G401 (cell line): ENCODE measurements at regions not wholly inside any gene's neighbourhood (a gene's known extent, or its start where the extent isn't known, plus 50 kb on each side); places are given as distances from the start of the nearest gene placed in this dataset.
"Not testable (repeated sequence)": the region's sequence is repeated elsewhere in the genome, so short reads cannot be mapped to it uniquely, and the experiment has no call there.

Experiments used
- DNase-seq: peaks from one replicate; pipeline ENCODE4 v3.0.0-alpha.2; 2015; ENCODE audit warnings: low spot score
- in situ Hi-C: cut with HindIII; loops from 2 replicates; pipeline ENCODE4 v1.10.0; 2016; ENCODE audit warnings: low sequenced_read_pairs, mixed read lengths

DNA sequence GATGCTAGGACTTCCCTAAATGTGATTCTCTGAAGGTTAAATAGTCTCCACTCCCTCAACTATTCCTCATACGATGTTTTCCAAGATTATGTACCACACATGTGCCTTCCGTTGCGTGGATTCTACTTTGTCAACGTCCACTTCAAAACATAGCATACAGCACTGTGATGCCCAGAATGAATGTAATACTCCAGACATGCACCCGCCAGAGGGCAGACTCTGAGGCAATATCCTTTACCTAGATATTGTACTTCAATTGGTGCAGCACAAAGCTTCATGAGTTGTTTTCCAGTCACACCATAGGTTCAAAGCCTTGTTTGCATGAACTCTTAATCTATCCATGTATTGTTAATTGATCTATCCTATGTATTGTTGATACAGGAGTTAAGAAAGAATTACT lies 201.0 kb upstream of the NABP1 start:
- in situ Hi-C loops = no loop called here

DNA sequence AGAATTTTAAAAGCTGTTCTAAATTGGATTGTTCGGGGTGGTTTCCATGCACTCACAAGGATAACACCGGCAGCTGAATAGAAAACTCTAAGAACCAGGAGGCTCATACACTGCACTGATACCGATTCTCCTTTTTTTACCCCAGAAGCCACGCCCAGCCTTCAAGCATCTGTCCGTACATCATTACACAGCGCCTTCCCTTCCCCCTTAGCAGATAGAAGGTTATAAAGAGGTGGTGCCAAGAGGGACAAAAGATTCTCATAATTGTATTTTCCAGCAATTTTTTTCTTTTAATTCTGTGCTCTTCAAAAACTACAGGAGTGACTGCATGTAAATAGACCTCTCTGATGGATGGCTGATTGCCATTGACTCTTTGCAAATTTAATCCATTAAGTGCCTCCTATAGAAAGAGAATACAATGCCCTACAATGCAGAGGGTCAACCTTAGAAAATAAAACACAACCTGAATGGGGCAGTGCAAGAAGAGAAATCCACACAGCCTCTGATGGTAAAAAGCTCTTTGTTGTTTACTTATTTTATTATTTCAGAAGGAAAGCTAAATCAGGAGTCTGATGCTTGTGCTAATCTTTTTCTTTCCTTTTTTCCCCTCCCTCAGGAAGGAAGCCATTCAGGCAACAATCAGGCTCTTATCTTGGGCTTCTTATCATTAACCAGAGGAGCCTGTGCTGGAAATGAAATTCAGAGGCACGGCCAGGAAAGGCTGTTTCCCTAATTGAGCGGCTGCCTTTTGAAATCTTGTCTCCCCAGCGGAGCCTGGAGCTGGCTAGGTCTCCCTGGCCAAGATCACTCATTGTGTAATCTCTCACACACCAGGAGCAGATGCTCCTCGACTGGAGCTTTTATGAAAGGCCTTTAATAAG lies 198.9 kb upstream of the NABP1 start:
- in situ Hi-C loops = no loop called here
- DNase-seq = no peak

More for the DNA sequence above, 201.0 kb upstream of the NABP1 start:
- no peak for DNase-seq

DNA sequence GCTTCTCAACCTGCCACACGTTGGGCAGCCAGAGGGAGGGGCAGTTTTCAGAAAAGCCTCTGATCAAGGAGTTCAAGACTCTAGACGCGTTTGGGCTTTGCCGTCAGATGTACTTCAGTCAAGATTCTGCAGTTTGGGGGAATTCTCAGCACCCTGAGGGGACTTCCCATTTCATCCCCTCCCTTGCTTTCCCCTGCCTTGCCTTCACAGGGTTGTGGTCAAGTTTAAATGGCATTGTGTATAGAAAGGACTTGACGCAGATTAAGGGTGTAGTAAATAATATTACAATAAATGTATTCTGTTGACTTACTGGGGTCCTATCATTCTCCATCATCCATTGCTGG lies 198.3 kb upstream of the NABP1 start:
- no peak for DNase-seq
- in situ Hi-C loops = no loop called here

DNA sequence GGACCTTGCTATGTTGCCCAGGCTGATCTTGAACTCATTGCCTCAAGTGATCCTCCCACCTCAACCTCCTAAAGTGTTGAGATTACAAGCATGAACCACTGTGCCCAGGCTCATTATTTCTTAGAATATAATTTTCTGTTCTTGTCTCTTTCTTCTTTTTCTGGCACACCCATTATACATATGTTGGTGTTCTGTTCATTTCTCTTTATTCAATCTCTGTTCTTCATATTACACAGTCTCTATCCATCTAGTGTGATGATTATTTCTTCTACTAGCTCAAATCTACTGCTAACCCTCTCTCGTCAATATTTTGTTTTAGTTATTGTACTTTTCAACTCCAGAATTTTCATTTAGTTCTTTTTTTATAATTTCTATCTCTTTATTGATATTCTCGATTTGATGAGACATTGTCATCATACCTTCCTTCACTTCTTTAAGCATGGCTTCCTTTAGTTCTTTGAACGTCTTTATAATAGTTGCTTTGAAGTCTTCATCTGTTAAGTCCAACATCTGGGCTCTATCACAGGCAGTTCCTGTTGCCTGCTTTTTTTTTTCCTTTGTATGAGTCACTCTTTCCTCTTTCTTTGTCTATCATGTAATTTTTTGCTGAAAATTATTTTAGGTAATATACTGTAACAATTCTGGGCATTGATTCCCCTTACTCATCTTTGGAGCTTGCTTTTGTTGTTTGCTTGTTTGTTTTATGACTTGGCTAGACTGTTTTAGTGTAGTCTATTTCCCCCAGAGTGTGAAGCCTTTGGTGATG lies 196.4 kb upstream of the NABP1 start:
- in situ Hi-C loops = no loop called here
- no peak for DNase-seq

DNA sequence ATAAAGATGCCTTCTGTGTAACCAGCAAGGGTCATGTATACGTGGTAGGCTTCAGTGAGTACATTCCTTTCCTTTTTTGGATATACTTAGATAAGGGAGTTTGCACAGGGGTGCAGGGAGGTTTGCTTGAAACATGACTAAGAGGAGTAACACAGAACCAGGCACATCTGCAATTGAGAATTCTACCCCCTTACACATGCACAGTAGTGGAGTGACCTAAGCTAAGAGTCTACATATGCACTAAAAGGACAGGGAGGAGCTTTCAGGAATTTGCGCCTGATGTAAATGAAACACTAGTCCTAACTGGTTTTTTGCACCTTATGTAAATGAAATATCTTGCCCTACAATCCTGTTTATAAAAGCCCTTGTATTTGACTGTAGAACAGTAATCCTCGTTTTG lies 194.8 kb upstream of the NABP1 start:
- no peak for DNase-seq
- in situ Hi-C loops = no loop called here

DNA sequence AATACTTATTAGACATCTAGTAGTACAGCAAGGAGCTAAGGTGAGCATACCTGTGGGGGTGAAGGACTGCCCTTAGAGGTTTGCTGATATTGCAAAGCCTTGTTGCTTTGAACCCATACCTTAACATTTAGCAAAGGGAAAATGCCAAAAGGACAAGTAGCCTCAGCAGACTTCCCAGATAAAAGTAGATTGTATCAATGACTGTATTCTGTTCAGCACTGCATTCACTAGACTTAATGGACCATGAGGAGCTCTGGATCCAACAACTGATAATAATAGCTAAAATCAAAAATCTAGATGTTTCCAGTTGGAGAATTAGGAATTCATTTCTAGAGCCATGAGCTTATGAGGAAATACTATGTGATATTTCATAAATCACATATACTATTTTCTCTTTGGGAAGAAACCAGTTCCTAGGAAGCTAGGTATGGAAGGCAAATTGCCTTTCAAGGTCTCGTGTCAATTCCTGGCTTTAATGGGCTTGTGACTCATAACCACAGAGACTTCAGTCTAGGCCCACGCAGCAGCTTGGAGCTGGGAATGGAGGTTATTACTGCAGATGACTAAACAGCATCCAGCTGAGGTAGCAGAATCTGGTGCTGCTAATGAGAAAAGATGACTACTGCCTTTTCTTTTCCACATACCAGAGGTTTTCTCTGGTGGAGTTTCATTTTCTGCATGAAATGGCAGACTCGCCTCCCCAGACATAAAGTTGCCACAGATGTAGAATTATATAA lies 191.2 kb upstream of the NABP1 start:
- in situ Hi-C loops = no loop called here
- no peak for DNase-seq

DNA sequence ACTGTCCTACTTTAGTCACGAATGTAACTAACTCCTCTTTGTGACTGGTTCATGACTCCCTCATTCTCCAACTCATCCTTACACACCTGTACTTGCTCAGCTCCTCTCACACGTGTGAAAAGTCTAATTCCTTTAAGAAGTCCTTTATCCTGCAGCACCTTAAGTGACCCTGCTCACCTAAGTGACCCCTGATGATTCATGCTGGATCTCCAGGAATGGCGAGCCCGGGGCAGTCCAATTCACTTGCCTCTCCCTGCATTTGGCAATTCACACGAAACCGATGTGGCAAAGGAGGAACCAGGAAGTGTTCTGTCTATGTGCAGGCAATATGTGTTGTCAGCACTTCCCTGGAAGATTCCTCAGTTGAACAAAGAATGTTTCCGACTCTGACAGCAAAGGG lies 189.8 kb upstream of the NABP1 start:
- DNase-seq = no peak
- in situ Hi-C loops = no loop called here

DNA sequence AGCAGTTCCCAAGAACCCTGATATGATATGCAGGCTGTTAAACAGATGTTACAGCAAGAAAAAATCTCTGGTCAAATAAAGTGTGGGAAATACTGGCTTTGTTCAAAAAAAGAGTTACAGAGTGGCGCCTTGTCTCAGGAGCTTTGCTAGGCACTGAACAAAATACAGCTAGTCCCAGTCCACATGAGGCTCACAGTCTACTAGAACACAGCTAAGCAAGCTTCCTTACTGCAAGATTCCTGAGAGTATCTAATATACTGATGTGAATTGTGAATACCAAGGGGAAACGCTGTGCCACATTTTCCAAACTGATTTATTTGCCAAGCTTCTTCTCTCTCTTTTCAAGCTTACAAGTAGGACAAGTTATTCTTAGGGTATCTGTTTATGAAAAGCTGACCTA lies 188.8 kb upstream of the NABP1 start:
- in situ Hi-C loops = no loop called here
- DNase-seq = no peak

DNA sequence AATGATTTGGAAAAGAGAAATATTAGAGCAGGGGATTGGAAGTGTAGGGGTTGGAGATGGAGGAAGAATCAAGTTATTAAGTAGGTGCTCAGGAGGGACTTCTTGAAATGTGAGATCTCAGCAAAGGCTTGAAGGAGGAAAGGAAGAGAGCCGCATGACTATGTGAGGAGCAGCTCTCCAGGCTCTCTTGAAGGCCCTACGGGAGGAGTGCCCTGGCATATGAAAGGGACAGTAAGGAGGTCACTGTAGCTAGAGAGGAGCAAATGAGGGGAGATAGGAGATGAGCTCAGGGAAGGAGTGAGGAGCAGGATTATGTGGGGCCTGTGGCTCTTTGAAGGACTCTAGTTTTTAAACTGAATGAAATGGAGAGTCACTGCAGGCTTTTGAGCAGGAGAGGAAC lies 181.1 kb upstream of the NABP1 start:
- no peak for DNase-seq
- in situ Hi-C loops = no loop called here

DNA sequence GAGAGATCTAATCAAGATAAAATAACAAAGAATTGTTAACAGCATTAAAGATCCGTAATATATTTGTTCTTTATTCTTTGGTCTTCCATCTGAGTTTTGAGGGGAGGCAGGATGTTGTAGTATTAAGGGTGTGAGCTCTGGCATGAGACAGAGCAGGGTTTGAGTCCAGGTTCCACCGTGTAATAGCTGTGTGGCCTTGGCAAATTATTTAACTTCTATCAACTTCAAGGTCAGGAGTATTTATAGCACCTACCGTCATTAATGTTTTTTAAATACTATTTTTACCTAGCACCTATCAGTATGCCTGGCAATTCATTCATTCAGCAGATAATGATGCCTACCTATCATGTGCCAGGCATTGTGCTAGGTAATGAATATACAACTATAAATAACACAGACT lies 180.1 kb upstream of the NABP1 start:
- DNase-seq = no peak
- in situ Hi-C loops = no loop called here

DNA sequence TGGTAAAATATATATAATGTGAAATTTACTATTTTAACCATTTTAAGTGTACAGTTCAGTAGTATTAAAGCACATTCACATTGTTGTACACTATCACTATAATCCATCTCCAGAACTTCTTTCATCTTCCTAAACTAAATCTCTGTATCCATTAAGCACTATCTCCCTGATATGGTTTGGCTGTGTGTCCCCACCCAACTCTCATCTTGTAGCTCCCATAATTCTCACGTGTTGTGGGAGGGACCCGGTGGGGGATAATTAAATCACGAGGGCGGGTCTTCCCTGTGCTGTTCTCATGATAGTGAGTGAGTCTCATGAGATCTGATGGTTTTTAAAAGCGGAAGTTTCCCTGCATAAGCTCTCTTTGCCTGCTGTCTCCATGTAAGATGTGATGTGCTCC lies 178.9 kb upstream of the NABP1 start:
- in situ Hi-C loops = no loop called here
- no peak for DNase-seq

DNA sequence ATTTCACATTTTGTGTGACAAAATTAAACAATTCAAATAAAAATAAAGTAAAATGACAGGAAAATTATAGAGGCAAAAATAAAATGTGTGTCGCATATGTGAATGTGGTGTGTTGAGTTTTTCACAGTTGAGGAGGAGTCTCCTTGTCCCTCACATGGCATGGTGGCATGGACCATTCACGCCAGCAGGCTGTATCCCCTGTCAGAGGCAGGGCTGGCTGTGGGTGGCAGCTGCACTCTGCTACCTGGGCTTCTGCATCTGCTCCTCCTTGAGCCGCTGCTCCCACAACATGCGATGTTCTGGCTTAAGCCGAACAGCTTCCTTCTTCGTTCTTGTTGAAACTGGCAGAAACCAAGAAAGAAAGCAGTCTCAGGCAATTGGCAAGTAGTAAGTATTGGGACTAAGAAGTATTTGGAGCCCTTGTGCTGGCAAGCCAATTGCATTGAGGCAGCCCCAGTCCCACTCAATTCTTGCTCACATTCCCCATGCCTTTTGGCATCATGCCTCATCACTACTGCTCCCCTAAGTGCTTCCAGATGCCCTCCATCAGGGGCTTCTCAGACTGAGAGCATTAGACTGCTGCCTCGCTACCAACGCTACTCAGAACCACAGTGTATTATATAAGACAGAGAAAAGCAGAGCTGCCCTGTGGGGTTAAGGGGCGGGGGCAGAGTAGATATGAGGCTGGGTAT lies 177.9 kb upstream of the NABP1 start:
- in situ Hi-C loops = no loop called here
- DNase-seq = no peak

DNA sequence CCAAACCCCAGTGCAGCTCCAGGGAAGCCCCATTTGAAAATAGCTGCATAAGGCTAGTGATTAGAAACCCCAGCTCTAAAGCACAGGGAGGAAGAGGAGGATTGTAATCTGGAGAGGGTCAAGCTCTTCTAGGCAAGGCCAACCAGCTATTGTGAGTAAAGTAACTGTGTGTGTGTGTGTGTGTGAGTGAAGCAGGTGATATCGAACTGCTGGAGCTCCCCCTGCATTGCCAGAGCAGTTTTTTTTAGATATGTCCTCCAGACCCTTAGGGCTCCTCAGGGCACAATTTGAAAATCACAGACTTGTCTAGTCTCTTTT lies 177.4 kb upstream of the NABP1 start:
- DNase-seq = no peak
- in situ Hi-C loops = no loop called here

DNA sequence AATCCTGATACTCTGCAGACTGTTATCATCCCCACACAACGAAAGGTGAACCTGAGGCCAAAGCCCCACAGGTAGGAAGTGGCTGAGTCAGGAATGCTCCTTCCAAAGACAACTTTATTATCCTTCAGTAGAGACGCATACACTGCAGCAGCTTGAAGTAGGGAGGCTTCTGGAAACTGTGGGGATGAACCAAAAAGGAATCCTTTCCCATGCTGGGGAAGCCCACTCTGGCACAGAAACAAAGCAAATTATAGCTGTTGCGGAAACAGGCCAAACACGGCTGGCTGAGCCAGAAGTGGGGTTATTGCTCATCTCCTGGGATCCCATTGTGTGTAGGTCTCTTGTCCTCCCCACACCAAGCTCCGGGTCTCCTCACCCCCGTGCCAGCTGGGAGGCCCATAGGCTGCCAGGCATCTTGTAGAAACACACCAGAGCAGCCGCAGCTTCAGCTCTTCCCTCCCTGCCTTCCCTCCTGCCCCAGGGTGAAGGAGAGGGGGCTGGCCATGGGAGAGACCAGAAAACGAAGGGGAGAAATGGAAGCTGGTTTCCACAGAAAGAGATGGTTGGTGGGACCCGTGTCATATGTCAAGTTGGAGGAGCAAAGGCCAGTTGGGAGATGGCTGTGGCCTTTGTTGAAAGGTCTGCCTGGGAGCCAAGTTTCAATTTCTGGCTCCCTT lies 176.9 kb upstream of the NABP1 start:
- in situ Hi-C loops = no loop called here
- DNase-seq = no peak

DNA sequence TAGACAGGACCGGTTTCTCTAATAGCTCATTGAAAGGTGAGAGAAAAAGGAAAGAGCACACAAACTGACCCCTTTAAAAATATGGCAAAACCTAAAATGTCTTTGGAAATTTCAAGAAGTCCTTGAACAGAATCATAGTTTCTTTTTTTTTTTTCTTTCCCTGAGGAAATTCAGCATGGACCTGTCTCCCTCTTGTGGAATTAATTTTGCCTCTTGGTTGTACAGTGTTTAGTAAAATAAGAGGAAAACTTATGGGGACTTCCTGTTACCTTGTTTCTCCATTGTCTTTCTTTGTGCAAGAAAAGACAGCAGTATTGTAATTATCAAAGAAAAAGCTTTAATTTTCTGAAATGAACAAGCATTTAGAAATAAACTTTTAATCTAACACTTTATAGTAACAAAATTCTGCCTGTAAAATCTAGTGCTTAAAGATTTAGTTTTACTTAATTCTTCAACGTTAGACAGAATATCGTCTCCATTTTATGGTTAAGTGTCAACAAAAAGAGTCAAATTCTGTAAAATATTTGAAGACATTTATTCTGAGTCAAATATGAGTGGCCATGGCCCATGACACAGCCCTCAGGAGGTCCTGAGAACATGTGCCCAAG lies 176.3 kb upstream of the NABP1 start:
- no peak for DNase-seq
- in situ Hi-C loops = no loop called here

DNA sequence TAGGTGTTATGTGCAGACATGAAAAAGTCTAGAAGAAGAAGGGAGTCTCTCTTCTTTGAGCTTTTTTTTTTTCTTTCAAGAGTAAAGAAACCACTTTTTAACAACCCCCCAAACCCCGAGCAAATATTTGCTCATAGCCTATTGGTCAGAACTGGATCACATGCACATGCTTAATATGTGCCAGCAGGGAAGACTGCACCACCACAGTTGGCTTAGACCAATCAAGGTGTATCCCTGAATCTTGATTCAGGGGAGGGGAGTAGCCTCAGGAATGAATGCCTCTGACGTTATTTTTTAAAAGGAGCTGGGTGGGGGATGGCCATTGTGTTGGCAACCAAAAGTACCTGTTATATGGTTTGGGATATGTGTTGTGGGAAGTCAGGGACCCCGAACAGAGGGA lies 171.4 kb upstream of the NABP1 start:
- in situ Hi-C loops = no loop called here
- DNase-seq = no peak

DNA sequence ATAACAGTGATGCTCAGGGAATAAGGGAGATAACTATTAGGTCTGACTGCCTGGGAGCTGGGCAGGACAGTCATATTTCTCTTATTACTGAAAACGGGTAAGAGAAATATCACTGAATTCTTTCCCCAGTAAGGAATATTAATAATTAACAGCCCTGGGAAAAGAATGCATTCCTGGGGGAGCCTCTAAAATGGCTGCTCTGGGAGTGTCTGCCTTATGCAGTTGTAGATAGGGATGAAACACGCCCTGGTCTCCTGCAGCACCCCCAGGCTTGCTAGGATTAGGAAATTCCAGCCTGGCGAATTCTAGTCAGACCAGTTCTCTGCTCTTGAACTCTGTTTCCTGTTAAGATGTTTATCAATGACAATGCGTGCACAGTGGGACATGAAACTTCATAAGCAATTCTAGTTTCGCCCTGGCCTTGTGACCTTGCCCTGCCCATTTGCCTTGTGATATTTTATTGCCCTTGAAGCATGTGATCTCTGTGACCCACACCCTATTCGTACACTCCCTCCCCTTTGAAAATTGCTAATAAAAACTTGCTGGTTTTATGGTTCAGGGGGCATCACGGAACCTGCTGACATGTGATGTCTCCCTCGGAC lies 170.6 kb upstream of the NABP1 start:
- DNase-seq, in situ Hi-C loops: not testable (repeated sequence)

DNA sequence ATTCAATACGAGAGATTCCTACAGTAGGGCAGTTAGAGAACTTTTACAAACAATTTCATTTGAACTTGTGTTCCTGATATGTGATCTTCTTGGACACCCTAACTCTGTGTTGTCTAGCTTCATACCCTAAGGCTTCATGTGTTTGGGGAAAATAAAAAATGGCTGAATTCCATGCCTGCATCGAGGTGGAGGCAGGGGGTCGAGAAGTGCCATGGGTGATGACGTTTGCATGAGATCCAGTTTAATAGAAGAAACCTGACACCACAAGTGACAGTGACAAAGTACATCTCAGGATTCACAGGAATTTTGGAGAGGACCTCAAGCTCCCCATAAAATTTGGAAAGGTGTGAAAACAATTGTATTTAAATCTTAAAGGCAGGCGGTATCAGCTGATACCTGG lies 169.2 kb upstream of the NABP1 start:
- DNase-seq = no peak
- in situ Hi-C loops = no loop called here
